SU-DHL-6 (cell line): ENCODE measurements at regions not wholly inside any gene's neighbourhood (a gene's known extent, or its start where the extent isn't known, plus 50 kb on each side); places are given as distances from the start of the nearest gene placed in this dataset.

Experiments
- H2AFZ ChIP-seq: fragments of 200-600 bp; sonication (generic); 2 replicates; pipeline ENCODE4 v1.6.1; 2014; ENCODE audit warnings: low read depth, mild to moderate bottlenecking, moderate library complexity, mixed read lengths, antibody characterized with exemption, low read length; ENCODE audit not compliant: severe bottlenecking
- H3F3A ChIP-seq: fragments of 200-600 bp; shearing (Covaris generic); 2 replicates; pipeline ENCODE4 v1.6.0; 2016; ENCODE audit warnings: antibody characterized with exemption, mild to moderate bottlenecking; ENCODE audit not compliant: insufficient read depth
- H3K27ac ChIP-seq: fragments of 200-600 bp; sonication (generic); 2 replicates; pipeline ENCODE4 v1.5.1; 2016; ENCODE audit warnings: low read depth, mild to moderate bottlenecking, low read length, moderate library complexity, mixed read lengths
- H3K27me3 ChIP-seq: fragments of 200-600 bp; sonication (generic), shearing (Covaris generic); 2 replicates; pipeline ENCODE4 v1.6.0; 2014; ENCODE audit warnings: mild to moderate bottlenecking, low read length
- H3K36me3 ChIP-seq: fragments of 200-600 bp; sonication (generic); 2 replicates; pipeline ENCODE4 v1.6.1; 2014; ENCODE audit warnings: mild to moderate bottlenecking, low read length, mixed read lengths
- H3K4me2 ChIP-seq: fragments of 300-600, 200-600 bp; shearing (Covaris generic), sonication (generic); 2 replicates; pipeline ENCODE4 v1.6.0; 2014; ENCODE audit warnings: low read length, low read depth, mild to moderate bottlenecking; ENCODE audit not compliant: poor library complexity, severe bottlenecking
- H3K4me3 ChIP-seq: fragments of 200-600 bp; sonication (generic); 2 replicates; pipeline ENCODE4 v1.5.1; 2014; ENCODE audit warnings: antibody characterized with exemption, low read length, mild to moderate bottlenecking, mixed read lengths; ENCODE audit not compliant: insufficient read depth, poor library complexity, severe bottlenecking
- H3K79me2 ChIP-seq: fragments of 200-600 bp; sonication (generic); 2 replicates; pipeline ENCODE4 v1.6.1; 2014; ENCODE audit warnings: mild to moderate bottlenecking, low read length, moderate library complexity; ENCODE audit not compliant: insufficient read depth
- H3K9ac ChIP-seq: fragments of 200-600 bp; sonication (generic); 2 replicates; pipeline ENCODE4 v1.7.0; 2014; ENCODE audit warnings: mild to moderate bottlenecking, low read length
- H3K9me2 ChIP-seq: fragments of 200-600 bp; sonication (generic); replicated peaks from 2 replicates; pipeline ENCODE4 v1.6.1; 2014; ENCODE audit warnings: low read length; ENCODE audit not compliant: insufficient read depth
- H3K9me3 ChIP-seq: fragments of 200-600 bp; sonication (generic); 2 replicates; pipeline ENCODE4 v1.6.1; 2014; ENCODE audit warnings: low read length, mixed read lengths; ENCODE audit not compliant: insufficient read depth
- H4K20me1 ChIP-seq: fragments of 200-600 bp; sonication (generic); 2 replicates; pipeline ENCODE4 v1.6.1; 2014; ENCODE audit warnings: low read depth, mild to moderate bottlenecking, antibody characterized with exemption, low read length, moderate library complexity, mixed read lengths
- CTCF ChIP-seq: fragments of 200-600 bp; sonication (generic); IDR thresholded peaks from one replicate; pipeline ENCODE4 v1.5.1; 2017; ENCODE audit warnings: antibody characterized with exemption, mild to moderate bottlenecking, low read length, moderate library complexity; ENCODE audit not compliant: insufficient read depth, poor library complexity, severe bottlenecking
- EZH2phosphoT487 ChIP-seq: fragments of 200-600 bp; sonication (generic), shearing (Covaris generic); conservative IDR thresholded peaks from 2 replicates; pipeline ENCODE4 v1.6.1; 2018; ENCODE audit warnings: mild to moderate bottlenecking, antibody characterized with exemption, low read length, moderate library complexity, mixed read lengths

DNA sequence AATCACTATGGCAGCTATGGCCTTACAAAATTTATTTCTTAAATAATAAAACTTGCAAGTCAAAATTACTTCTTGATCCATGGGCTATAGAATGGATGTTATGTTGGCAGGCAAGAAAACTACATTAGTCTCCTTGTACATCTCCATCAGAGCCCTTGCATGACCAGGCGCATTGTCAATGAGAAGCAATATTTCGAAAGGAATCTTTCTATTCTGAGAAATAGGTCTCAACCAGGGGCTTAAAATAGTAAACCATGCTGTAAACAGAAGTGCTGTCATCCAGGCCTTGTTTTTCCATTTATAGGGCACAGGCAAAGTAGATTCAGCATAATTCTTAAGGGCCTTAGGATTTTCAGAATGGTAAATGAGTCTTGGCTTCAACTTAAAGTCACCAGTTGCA lies 220.1 kb downstream of the SREK1 start:
- no peak overlapping the region for H2AFZ ChIP-seq
- H3K36me3 ChIP-seq, result no peaks in the 10 kb centered on the region
- H3K4me3 ChIP-seq, result no peak overlapping the region
- no peaks in the 10 kb centered on the region for H3K9me3 ChIP-seq
- no peaks in the 10 kb centered on the region for H3K79me2 ChIP-seq
- no peak overlapping the region for H3K4me2 ChIP-seq
- TF ChIP-seq CTCF (no peak), EZH2phosphoT487 (no peak)
- H3K9me2 ChIP-seq, result no peaks in the 10 kb centered on the region
- H4K20me1 ChIP-seq, result no peaks in the 10 kb centered on the region
- no peak overlapping the region for H3K27ac ChIP-seq
- H3F3A ChIP-seq, result no peaks in the 10 kb centered on the region
- H3K9ac ChIP-seq, result no peak overlapping the region
- H3K27me3 ChIP-seq, result no peaks in the 10 kb centered on the region

DNA sequence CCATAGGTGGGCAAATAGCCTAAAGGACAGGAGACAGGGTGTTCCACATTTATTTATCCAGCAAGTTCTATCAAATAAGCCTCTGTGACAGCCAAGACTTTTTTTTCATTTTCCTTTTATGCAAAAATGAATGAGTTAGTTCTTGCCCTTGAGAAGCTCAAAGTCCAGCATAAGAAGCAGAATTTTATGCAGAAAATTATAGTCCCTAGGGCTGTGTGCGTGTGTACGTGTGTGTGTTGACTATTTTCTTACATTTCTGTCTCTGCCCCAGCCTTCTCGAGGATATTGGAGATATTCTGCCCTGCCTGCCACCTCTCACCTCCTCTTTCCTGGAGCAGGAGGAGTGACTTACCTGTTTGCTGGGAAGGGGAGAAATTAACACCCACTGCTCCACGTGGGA lies 221.9 kb downstream of the SREK1 start:
- Histone ChIP-seq H3K27ac (no peak overlapping the region), H3K9ac (no peak overlapping the region), H3F3A (no peaks in the 10 kb centered on the region), H4K20me1 (no peaks in the 10 kb centered on the region), H3K9me2 (no peaks in the 10 kb centered on the region), H3K4me3 (no peak overlapping the region), H3K79me2 (no peaks in the 10 kb centered on the region), H2AFZ (no peak overlapping the region), H3K4me2 (no peak overlapping the region), H3K9me3 (no peaks in the 10 kb centered on the region), H3K36me3 (no peaks in the 10 kb centered on the region), H3K27me3 (no peaks in the 10 kb centered on the region)
- TF ChIP-seq CTCF (no peak), EZH2phosphoT487 (no peak)

- H3K4me2 ChIP-seq, result no peak overlapping the region
- H3K27me3 ChIP-seq, result no peaks in the 10 kb centered on the region
- no peak for TF ChIP-seq CTCF
- no peak for TF ChIP-seq EZH2phosphoT487
- H3F3A ChIP-seq, result no peaks in the 10 kb centered on the region
- H3K36me3 ChIP-seq, result no peaks in the 10 kb centered on the region
- H3K9me2 ChIP-seq, result no peaks in the 10 kb centered on the region
- no peak overlapping the region for H3K27ac ChIP-seq
- H2AFZ ChIP-seq, result no peak overlapping the region
- no peak overlapping the region for H3K4me3 ChIP-seq
- no peaks in the 10 kb centered on the region for H3K9me3 ChIP-seq
- no peaks in the 10 kb centered on the region for H3K79me2 ChIP-seq
- no peak overlapping the region for H3K9ac ChIP-seq
- H4K20me1 ChIP-seq, result no peaks in the 10 kb centered on the region
These were observed 223.9 kb downstream of the SREK1 start for GRCh38 chr5:66367814-66368541.
